ENCODE measurements at regions not wholly inside any gene's neighbourhood (a gene's known extent, or its start where the extent isn't known, plus 50 kb on each side); places are given as distances from the start of the nearest gene placed in this dataset.
"Not testable (repeated sequence)": the region's sequence is repeated elsewhere in the genome, so short reads cannot be mapped to it uniquely, and the experiment has no call there.

DNA sequence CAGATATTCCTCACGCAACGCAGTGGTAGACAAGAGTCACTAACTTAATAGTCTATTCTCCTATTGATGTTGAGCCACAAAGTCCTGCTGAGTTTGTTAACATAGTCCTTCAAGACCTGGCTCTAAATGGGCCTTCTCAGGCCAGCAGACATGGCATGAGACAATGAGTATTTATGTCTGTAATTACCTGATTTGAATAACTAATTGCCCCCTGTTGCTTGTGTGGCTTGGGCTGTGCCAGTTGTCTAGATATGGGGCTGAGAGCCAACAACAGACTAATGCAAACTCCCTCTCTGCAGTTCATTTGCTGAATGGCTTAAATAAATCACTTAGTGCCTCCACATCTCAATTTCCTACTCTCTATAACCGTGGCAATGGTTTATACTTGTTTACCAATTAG lies 65.5 kb upstream of the VWC2 start:
- in situ Hi-C loops (cut with HindIII; ENCODE audit: low sequenced_read_pairs), result no loop called here
- TF ChIP-seq, protein P1, sequence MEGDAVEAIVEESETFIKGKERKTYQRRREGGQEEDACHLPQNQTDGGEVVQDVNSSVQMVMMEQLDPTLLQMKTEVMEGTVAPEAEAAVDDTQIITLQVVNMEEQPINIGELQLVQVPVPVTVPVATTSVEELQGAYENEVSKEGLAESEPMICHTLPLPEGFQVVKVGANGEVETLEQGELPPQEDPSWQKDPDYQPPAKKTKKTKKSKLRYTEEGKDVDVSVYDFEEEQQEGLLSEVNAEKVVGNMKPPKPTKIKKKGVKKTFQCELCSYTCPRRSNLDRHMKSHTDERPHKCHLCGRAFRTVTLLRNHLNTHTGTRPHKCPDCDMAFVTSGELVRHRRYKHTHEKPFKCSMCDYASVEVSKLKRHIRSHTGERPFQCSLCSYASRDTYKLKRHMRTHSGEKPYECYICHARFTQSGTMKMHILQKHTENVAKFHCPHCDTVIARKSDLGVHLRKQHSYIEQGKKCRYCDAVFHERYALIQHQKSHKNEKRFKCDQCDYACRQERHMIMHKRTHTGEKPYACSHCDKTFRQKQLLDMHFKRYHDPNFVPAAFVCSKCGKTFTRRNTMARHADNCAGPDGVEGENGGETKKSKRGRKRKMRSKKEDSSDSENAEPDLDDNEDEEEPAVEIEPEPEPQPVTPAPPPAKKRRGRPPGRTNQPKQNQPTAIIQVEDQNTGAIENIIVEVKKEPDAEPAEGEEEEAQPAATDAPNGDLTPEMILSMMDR (IDR thresholded peaks at IDR 0.05; ENCODE audit: low read depth, low read length, missing control alignments), result no peak
- no peak for DNase-seq (ENCODE audit: low read depth)
- no peak overlapping the region for H3K4me3 ChIP-seq (ENCODE audit: low read depth, low read length)

DNA sequence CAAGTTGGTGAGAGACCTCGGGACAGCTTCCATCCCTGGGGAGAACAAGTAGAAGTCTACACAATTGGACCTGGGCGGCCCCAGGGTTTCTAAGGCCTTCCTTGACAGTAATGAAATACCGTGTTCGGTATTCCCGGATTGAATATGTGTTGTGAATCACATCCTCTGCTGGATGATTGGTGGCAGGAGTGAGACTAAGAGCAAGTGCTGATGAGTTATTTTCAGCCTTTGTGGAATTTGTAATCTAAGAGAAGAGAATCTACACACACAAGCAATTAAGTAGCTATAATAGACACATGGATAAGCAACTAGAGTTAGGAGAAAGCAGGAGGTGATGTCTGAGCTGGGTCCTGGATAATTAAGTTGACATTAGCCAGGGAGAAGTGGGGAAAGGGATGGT lies 64.8 kb upstream of the VWC2 start:
- no peak for DNase-seq (ENCODE audit: low read depth)
- in situ Hi-C loops (cut with HindIII; ENCODE audit: low sequenced_read_pairs), result no loop called here
- H3K4me3 ChIP-seq (ENCODE audit: low read depth, low read length), result no peak overlapping the region
- TF ChIP-seq, protein P1 (IDR thresholded peaks at IDR 0.05; ENCODE audit: low read depth, low read length, missing control alignments), result no peak

DNA sequence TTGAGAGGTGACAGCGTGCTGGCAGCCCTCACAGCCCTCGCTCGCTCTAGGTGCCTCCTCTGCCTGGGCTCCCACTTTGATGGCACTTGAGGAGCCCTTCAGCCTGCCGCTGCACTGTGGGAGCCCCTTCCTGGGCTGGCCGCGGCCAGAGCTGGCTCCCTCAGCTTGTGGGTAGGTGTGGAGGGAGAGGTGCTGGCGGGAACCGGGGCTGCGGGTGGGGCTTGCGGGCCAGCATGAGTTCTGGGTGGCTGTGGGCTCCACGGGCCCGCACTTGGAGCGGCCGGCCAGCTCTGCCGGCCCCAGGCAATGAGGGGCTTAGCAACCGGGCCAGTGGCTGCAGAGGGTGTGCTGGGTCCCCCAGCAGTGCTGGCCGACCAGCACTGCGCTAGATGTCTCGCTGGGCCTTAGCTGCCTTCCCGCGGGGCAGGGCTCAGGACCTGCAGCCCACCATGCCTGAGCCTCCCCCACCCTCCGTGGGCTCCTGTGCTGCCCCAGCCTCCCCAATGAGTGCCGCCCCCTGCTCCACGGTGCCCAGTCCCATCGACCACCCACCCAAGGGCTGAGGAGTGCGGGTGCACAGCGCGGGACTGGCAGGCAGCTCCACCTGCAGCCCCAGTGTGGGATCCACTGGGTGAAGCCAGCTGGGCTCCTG lies 62.2 kb upstream of the VWC2 start:
- DNase-seq (ENCODE audit: low read depth); in situ Hi-C loops (cut with HindIII; ENCODE audit: low sequenced_read_pairs); H3K4me3 ChIP-seq (ENCODE audit: low read depth, low read length): not testable (repeated sequence)

DNA sequence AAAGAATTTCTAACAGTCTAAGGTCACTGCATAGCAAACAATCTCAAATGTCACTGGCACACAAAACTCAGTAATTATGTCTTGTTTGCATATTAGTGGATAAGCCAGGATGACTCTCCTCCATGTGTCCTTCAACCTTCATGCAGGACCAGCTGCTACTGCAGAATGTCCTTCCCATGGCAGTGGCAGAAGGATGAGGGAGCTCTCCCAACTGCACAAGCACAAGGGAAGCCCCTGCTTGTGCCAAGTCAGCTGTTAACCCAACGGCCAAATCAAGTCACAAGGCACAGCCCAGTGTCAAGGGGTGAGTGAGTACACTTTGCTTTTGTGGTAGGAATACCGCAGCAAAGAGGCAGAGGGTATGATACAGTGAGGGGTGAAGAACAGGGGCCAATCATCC lies 59.3 kb upstream of the VWC2 start:
- no peak overlapping the region for H3K4me3 ChIP-seq (ENCODE audit: low read depth, low read length)
- DNase-seq (ENCODE audit: low read depth), result no peak
- in situ Hi-C loops (cut with HindIII; ENCODE audit: low sequenced_read_pairs), result no loop called here
- TF ChIP-seq, protein P1 (IDR thresholded peaks at IDR 0.05; ENCODE audit: low read depth, low read length, missing control alignments), result no peak

DNA sequence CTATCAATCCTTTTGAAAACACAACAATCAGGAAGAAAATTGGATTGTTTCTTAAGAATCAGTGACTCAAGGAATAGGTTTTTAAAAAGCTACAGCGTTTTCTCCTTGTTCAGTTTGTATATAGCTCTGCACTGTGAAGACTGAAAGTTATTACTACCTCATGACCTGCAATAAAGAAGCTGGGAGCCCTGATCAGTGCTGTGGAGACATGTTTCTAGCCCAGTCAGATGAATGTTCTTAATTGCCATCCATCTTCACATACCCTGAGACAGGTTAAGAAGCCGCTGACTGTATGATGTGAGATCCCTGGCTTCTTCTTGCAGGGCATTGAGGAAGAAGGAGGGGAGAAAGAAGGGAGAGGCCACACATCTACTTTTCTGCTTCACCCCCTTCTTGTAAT lies 58.0 kb upstream of the VWC2 start:
- TF ChIP-seq, protein P1 (IDR thresholded peaks at IDR 0.05; ENCODE audit: low read depth, low read length, missing control alignments), result no peak
- no peak overlapping the region for H3K4me3 ChIP-seq (ENCODE audit: low read depth, low read length)
- no peak for DNase-seq (ENCODE audit: low read depth)
- in situ Hi-C loops (cut with HindIII; ENCODE audit: low sequenced_read_pairs), result no loop called here

DNA sequence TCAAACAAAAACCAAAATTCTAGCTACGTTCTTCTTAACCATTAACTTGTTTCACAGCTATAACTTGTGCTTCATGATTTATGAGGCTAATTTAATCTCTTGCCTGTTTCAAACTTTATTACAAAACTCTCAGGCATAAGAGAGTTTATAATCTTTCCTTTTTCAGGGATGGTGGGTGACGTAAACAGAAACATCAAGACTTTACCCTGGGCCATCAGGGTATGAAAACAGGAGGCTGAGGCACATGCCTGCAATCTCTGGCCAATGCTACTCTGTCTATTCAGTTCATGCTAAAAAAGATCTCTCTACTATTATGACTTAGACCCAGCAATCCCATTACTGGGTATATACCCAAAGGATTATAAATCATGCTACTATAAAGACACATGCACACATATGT lies 55.9 kb upstream of the VWC2 start:
- no peak for DNase-seq (ENCODE audit: low read depth)
- H3K4me3 ChIP-seq (ENCODE audit: low read depth, low read length), result no peak overlapping the region
- TF ChIP-seq, protein P1 (IDR thresholded peaks at IDR 0.05; ENCODE audit: low read depth, low read length, missing control alignments), result no peak
- in situ Hi-C loops (cut with HindIII; ENCODE audit: low sequenced_read_pairs), result no loop called here

DNA sequence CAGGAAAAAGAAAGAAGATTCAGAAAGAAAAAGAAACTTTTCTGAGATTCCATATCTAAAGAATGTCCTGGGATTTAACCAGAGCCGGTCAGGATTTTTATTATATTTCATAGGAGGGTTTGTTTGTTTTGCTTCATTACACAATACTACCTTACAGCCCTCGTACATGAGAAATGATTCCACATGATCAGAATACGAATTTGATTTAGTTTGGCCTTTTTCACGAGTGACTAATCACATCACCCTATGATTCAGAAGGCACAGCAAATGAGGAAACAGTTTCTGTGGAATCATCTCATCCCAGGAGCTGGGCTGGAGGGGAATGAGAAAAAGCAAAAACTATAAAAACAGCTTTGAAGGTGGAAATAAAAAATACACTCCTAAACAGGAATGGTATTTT lies 54.7 kb upstream of the VWC2 start:
- H3K4me3 ChIP-seq (ENCODE audit: low read depth, low read length), result no peak overlapping the region
- TF ChIP-seq, protein P1 (IDR thresholded peaks at IDR 0.05; ENCODE audit: low read depth, low read length, missing control alignments), result no peak
- no peak for DNase-seq (ENCODE audit: low read depth)
- in situ Hi-C loops (cut with HindIII; ENCODE audit: low sequenced_read_pairs), result no loop called here
